ENCODE measurements at regions not wholly inside any gene's neighbourhood (a gene's known extent, or its start where the extent isn't known, plus 50 kb on each side); places are given as distances from the start of the nearest gene placed in this dataset.

DNA sequence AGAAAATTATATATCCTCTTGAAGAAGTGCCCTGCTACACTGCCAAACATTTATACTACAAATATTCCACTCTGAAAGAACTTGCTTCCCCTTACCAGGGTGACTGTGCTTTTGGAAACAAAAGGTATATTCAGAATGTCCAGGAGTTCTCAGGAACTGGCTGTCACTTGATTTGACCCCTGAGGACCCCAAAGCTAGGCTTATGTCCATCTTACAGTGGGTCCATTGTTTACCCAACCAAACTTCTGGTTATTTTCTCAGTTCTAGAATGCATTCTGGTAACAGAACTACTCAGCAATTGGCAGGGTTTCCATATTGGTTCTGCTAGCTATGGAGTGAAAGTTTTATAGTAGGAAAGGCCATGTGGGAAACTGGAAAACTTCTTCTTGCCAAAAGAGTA is 207.1 kb upstream of the KCTD3 start:
- H3K36me3 ChIP-seq, result no peaks in the 10 kb centered on the region
- TF ChIP-seq, protein P1, sequence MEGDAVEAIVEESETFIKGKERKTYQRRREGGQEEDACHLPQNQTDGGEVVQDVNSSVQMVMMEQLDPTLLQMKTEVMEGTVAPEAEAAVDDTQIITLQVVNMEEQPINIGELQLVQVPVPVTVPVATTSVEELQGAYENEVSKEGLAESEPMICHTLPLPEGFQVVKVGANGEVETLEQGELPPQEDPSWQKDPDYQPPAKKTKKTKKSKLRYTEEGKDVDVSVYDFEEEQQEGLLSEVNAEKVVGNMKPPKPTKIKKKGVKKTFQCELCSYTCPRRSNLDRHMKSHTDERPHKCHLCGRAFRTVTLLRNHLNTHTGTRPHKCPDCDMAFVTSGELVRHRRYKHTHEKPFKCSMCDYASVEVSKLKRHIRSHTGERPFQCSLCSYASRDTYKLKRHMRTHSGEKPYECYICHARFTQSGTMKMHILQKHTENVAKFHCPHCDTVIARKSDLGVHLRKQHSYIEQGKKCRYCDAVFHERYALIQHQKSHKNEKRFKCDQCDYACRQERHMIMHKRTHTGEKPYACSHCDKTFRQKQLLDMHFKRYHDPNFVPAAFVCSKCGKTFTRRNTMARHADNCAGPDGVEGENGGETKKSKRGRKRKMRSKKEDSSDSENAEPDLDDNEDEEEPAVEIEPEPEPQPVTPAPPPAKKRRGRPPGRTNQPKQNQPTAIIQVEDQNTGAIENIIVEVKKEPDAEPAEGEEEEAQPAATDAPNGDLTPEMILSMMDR (IDR thresholded peaks at IDR 0.05), result no peak
- TF ChIP-seq EP300 (IDR thresholded peaks at IDR 0.05) (no peak), POLR2A (IDR thresholded peaks at IDR 0.05) (no peak)
- no peak overlapping the region for H3K4me3 ChIP-seq
- H3K27me3 ChIP-seq, result no peaks in the 10 kb centered on the region
- peaks cover 0 to 2% (median 0%) of the 10 kb centered on the region in 4 donors for H3K9me3 ChIP-seq
- DNase-seq (ENCODE audit: low spot score in 2 of 2), result no peak
- H3K4me1 ChIP-seq, result no peaks in the 10 kb centered on the region
- H3K27ac ChIP-seq, result no peak overlapping the region

DNA sequence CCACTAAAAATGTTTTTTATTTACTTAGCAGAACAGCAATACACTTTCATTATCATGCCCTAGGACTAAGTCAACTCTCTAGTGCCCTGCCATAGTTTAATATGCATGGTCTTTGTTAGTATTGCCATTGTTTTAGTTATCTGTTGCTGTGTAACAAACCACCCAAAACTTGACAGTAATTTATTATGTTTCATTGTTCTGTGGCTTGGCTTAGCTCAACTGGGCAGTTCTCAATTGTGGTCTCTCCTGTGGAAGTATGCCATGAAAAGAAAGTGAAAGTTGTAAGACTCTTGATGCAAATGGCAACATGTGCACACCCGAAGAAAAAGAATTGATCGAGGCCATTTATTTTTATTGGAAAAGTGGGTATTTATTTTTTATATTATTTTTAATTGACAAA is 206.3 kb upstream of the KCTD3 start:
- WGBS, 2 donors, result 94% methylated on average over 2 of the region's 2 CpGs
- H3K36me3 ChIP-seq, result no peaks in the 10 kb centered on the region
- no peak overlapping the region for H3K27ac ChIP-seq
- no peaks in the 10 kb centered on the region for H3K4me1 ChIP-seq
- DNase-seq (ENCODE audit: low spot score in 2 of 2), result no peak
- no peak overlapping the region for H3K4me3 ChIP-seq
- H3K9me3 ChIP-seq, result peaks cover 0 to 9% (median 0%) of the 10 kb centered on the region in 4 donors
- TF ChIP-seq POLR2A (IDR thresholded peaks at IDR 0.05) (no peak), EP300 (IDR thresholded peaks at IDR 0.05) (no peak)
- TF ChIP-seq, protein P1 (IDR thresholded peaks at IDR 0.05), result no peak
- no peaks in the 10 kb centered on the region for H3K27me3 ChIP-seq

DNA sequence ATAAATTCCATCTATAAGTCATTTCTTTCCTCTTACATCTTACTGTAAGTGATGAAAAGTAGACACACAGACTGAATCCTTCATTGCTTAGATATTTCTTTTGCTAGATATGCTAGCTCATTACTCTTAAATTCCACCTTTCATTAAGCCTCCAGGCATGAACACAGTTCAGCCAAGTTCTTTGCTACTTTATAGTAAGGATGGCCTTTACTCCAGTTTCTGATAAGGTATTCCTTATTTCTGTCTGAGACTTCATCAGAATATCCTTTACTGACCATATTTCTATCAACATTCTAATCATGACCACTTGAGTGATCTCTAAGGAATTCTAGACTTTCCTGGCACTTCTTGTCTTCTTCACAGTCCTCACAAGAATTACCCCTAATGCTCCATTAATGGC is 191.7 kb upstream of the KCTD3 start:
- Histone ChIP-seq H3K27ac (no peak overlapping the region), H3K27me3 (no peaks in the 10 kb centered on the region), H3K4me1 (peaks cover 0 to 3% (median 0%) of the 10 kb centered on the region in 4 donors), H3K4me3 (no peak overlapping the region), H3K9me3 (no peaks in the 10 kb centered on the region), H3K36me3 (no peaks in the 10 kb centered on the region)
- DNase-seq (ENCODE audit: low spot score in 2 of 2), result no peak
- TF ChIP-seq, protein P1 (IDR thresholded peaks at IDR 0.05), result no peak

DNA sequence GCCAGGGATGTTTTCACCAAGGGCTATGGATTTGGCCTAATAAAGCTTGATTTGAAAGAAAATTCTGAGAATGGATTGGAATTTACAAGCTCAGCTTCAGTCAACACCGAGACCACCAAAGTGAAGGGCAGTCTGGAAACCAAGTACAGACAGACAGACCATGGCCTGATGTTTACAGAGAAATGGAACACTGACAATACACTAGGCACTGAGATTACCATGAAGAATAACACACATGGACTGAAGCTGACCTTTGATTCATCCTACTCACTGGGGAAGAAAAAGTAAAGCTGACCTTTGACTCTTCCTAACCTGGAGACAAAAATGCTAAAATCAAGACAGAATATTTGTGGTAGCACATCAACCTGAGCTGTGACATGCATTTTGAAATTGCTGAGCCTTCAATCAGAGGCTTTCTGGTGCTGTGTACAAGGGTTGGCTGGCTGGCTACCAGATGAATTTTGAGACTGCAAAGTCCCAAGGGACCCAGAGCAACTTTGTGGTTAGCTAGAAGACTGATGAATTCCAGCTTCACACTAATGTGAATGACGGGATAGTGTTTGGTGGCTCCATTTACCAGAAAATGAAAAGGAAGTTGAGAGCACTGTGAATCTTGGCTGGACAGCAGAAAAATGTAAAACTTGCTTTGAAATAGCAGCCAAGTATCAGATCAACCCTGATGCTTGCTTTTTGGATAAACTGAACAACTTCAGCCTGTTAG is 190.4 kb upstream of the KCTD3 start:
- Histone ChIP-seq H3K27ac (no peak overlapping the region), H3K4me3 (no peak overlapping the region), H3K9me3 (no peaks in the 10 kb centered on the region), H3K36me3 (no peaks in the 10 kb centered on the region), H3K4me1 (peaks cover 0 to 3% (median 0%) of the 10 kb centered on the region in 4 donors), H3K27me3 (no peaks in the 10 kb centered on the region)
- WGBS, 2 donors, result 62 to 63% methylated on average over 2 of the region's 2 CpGs
- TF ChIP-seq, protein P1 (IDR thresholded peaks at IDR 0.05), result no peak
- DNase-seq (ENCODE audit: low spot score in 2 of 2), result peak in 1 of 2 donors; percentile 55

DNA sequence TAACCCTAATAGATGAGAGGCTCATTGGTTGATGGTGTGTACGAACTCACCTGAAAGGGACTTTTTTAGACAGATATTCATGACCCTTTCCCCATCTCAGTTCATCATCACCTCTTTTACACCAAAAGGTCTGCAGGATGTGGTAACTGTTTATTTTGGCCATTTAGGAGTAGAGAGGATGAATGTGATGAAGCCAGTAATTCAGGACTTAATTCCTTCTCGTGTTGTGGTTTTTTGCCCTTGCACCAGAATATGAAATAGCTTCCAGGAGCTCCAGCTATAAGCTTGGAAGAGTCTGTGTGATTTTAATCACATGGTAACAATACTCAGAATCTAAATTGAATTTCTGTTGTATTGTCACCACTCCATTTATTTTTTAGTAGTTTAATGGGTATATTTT is 189.4 kb upstream of the KCTD3 start:
- no peak overlapping the region for H3K4me3 ChIP-seq
- H3K27ac ChIP-seq, result no peak overlapping the region
- peaks cover 0 to 3% (median 0%) of the 10 kb centered on the region in 4 donors for H3K9me3 ChIP-seq
- no peaks in the 10 kb centered on the region for H3K27me3 ChIP-seq
- WGBS, 2 donors, result 67 to 68% methylated on average over 2 of the region's 2 CpGs
- TF ChIP-seq EP300 (IDR thresholded peaks at IDR 0.05) (no peak), POLR2A (IDR thresholded peaks at IDR 0.05) (no peak)
- TF ChIP-seq, protein P1 (IDR thresholded peaks at IDR 0.05), result no peak
- peaks cover 0 to 3% (median 0%) of the 10 kb centered on the region in 4 donors for H3K4me1 ChIP-seq
- no peaks in the 10 kb centered on the region for H3K36me3 ChIP-seq
- no peak for DNase-seq (ENCODE audit: low spot score in 2 of 2)

All from tibial nerve (tissue), 4 donors.